ENCODE measurements at regions not wholly inside any gene's neighbourhood (a gene's known extent, or its start where the extent isn't known, plus 50 kb on each side); places are given as distances from the start of the nearest gene placed in this dataset.

DNA sequence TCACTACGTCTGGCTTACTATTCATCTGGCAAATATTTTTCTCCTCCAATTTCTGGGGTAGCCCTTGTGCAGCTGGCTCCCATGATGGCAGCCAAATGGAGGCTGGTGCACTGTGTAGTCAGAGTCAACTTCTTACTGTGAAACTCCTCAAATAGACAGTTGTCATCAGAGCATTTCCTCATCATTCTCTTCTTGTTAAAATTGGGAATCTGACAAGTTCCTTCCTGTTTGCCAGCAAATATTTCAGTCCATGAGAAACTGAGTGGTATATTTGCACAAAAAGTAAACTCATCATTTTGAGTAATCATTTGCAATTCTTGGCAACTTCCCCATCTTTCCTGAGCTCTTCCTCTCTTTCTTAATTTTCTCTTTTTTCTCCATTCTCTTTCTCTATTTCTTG, 394.9 kb upstream of the RGS17 start:
- H3K36me3 Mint-ChIP-seq (ENCODE audit: low read depth, unreplicated experiment): no peaks in the 10 kb centered on the region
- Histone ChIP-seq H3K27ac (ENCODE audit: low read depth, low read length) (no peak overlapping the region), H3K4me2 (ENCODE audit: low read length) (no peak overlapping the region), H2AFZ (ENCODE audit: low read depth, low read length) (no peak overlapping the region), H4K20me1 (ENCODE audit: insufficient read depth, low read length) (no peaks in the 10 kb centered on the region), H3K27me3 (ENCODE audit: insufficient read depth, low read length) (no peaks in the 10 kb centered on the region), H3K36me3 (ENCODE audit: insufficient read depth, low read length) (no peaks in the 10 kb centered on the region), H3K9me3 (ENCODE audit: insufficient read depth, low read depth, low read length) (no peaks in the 10 kb centered on the region), H3K4me1 (ENCODE audit: insufficient read depth, low read length) (no peaks in the 10 kb centered on the region), H3K79me2 (ENCODE audit: insufficient read depth, low read length) (no peaks in the 10 kb centered on the region), H3K4me3 (ENCODE audit: insufficient read depth, low read depth, low read length) (no peak overlapping the region), H3K9ac (ENCODE audit: low read length) (no peak overlapping the region)
- TF ChIP-seq, protein P1, sequence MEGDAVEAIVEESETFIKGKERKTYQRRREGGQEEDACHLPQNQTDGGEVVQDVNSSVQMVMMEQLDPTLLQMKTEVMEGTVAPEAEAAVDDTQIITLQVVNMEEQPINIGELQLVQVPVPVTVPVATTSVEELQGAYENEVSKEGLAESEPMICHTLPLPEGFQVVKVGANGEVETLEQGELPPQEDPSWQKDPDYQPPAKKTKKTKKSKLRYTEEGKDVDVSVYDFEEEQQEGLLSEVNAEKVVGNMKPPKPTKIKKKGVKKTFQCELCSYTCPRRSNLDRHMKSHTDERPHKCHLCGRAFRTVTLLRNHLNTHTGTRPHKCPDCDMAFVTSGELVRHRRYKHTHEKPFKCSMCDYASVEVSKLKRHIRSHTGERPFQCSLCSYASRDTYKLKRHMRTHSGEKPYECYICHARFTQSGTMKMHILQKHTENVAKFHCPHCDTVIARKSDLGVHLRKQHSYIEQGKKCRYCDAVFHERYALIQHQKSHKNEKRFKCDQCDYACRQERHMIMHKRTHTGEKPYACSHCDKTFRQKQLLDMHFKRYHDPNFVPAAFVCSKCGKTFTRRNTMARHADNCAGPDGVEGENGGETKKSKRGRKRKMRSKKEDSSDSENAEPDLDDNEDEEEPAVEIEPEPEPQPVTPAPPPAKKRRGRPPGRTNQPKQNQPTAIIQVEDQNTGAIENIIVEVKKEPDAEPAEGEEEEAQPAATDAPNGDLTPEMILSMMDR (IDR thresholded peaks at IDR 0.05; ENCODE audit: insufficient read depth, low read depth, low read length): no peak
- no peak for TF ChIP-seq EZH2 (IDR thresholded peaks at IDR 0.05; ENCODE audit: insufficient read depth, low read length)
- DNase-seq (ENCODE audit: low read depth): no peak
- FAIRE-seq: no peak
- no peaks in the 10 kb centered on the region for H3K27me3 Mint-ChIP-seq (ENCODE audit: low read depth, unreplicated experiment)
- no peak overlapping the region for H3K4me3 Mint-ChIP-seq (ENCODE audit: unreplicated experiment)
- peaks cover 4% of the 10 kb centered on the region for H3K9me3 Mint-ChIP-seq (ENCODE audit: unreplicated experiment)
- no peaks in the 10 kb centered on the region for H3K4me1 Mint-ChIP-seq (ENCODE audit: low read depth, unreplicated experiment)
- no peak overlapping the region for H3K27ac Mint-ChIP-seq (ENCODE audit: unreplicated experiment)

DNA sequence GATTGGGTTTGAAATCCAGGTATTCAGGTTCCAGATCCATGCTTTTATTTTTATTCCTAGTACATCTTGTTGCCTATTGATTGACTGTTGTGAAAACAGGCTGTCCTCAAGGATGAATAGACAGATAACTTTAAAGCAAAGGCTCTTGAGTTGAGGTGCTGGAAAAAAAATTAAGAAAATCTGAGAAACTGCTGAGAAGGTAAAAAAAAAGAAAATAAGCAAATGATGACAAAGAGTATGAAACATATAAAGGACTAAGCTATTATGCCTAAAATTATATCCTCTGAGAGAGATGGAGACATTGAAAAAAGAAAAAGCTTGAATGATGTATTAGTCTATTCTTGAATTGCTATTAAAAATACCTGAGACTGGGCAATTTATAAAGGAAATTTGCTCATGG, 392.3 kb upstream of the RGS17 start:
- Mint-ChIP-seq H3K36me3 (ENCODE audit: low read depth, unreplicated experiment) (no peaks in the 10 kb centered on the region), H3K4me3 (ENCODE audit: unreplicated experiment) (no peak overlapping the region), H3K27me3 (ENCODE audit: low read depth, unreplicated experiment) (peaks cover 1% of the 10 kb centered on the region), H3K9me3 (ENCODE audit: unreplicated experiment) (peaks cover 5% of the 10 kb centered on the region), H3K27ac (ENCODE audit: unreplicated experiment) (no peak overlapping the region), H3K4me1 (ENCODE audit: low read depth, unreplicated experiment) (no peaks in the 10 kb centered on the region)
- H3K36me3 ChIP-seq (ENCODE audit: insufficient read depth, low read length): no peaks in the 10 kb centered on the region
- TF ChIP-seq EZH2 (IDR thresholded peaks at IDR 0.05; ENCODE audit: insufficient read depth, low read length): no peak
- TF ChIP-seq, protein P1 (IDR thresholded peaks at IDR 0.05; ENCODE audit: insufficient read depth, low read depth, low read length): no peak
- H3K4me1 ChIP-seq (ENCODE audit: insufficient read depth, low read length): no peaks in the 10 kb centered on the region
- no peak overlapping the region for H3K9ac ChIP-seq (ENCODE audit: low read length)
- DNase-seq (ENCODE audit: low read depth) (no peak), FAIRE-seq (no peak)
- H3K27ac ChIP-seq (ENCODE audit: low read depth, low read length): no peak overlapping the region
- H3K27me3 ChIP-seq (ENCODE audit: insufficient read depth, low read length): no peaks in the 10 kb centered on the region
- H4K20me1 ChIP-seq (ENCODE audit: insufficient read depth, low read length): no peaks in the 10 kb centered on the region
- H3K4me3 ChIP-seq (ENCODE audit: insufficient read depth, low read depth, low read length): no peak overlapping the region
- no peak overlapping the region for H2AFZ ChIP-seq (ENCODE audit: low read depth, low read length)
- H3K9me3 ChIP-seq (ENCODE audit: insufficient read depth, low read depth, low read length): no peaks in the 10 kb centered on the region
- no peak overlapping the region for H3K4me2 ChIP-seq (ENCODE audit: low read length)
- no peaks in the 10 kb centered on the region for H3K79me2 ChIP-seq (ENCODE audit: insufficient read depth, low read length)

DNA sequence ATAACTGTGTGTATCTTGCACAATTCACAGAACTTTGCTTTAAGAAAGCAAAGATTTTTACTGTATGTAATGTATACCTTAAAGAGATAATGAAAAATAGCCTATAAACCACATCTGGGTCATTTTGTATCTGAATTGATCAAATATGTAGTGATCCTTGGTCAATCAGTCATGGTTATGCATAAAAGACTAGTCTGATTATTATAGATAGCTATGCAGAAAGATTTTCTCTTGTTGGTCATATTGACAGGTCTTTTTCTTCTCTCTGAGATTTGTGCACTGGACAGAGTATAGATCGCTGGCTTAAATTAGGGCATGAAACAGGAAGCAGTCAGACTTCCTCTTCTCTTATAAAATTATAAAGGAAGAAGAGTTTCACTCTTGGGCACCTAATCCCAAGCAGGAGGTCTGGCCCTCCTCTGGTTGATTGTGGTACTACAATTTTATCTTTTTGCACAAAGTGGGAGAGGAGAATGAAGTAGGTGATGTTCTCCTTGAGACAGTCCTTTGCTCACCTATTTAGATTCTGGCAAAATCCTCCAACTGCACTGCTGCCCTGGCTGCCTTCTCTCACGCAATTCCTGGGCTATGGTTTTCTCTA, 380.9 kb upstream of the RGS17 start:
- no peak overlapping the region for H3K4me3 Mint-ChIP-seq (ENCODE audit: unreplicated experiment)
- DNase-seq (ENCODE audit: low read depth): no peak
- no peaks in the 10 kb centered on the region for H3K36me3 ChIP-seq (ENCODE audit: insufficient read depth, low read length)

More for the DNA sequence above, 380.9 kb upstream of the RGS17 start:
- Histone ChIP-seq H3K79me2 (ENCODE audit: insufficient read depth, low read length) (no peaks in the 10 kb centered on the region), H3K9ac (ENCODE audit: low read length) (no peak overlapping the region), H3K4me2 (ENCODE audit: low read length) (no peak overlapping the region), H3K4me1 (ENCODE audit: insufficient read depth, low read length) (no peaks in the 10 kb centered on the region), H4K20me1 (ENCODE audit: insufficient read depth, low read length) (no peaks in the 10 kb centered on the region), H3K4me3 (ENCODE audit: insufficient read depth, low read depth, low read length) (no peak overlapping the region), H3K9me3 (ENCODE audit: insufficient read depth, low read depth, low read length) (no peaks in the 10 kb centered on the region), H3K27me3 (ENCODE audit: insufficient read depth, low read length) (no peaks in the 10 kb centered on the region), H3K27ac (ENCODE audit: low read depth, low read length) (no peak overlapping the region), H2AFZ (ENCODE audit: low read depth, low read length) (no peak overlapping the region)
- Mint-ChIP-seq H3K27me3 (ENCODE audit: low read depth, unreplicated experiment) (no peaks in the 10 kb centered on the region), H3K9me3 (ENCODE audit: unreplicated experiment) (no peaks in the 10 kb centered on the region), H3K36me3 (ENCODE audit: low read depth, unreplicated experiment) (no peaks in the 10 kb centered on the region), H3K27ac (ENCODE audit: unreplicated experiment) (no peak overlapping the region), H3K4me1 (ENCODE audit: low read depth, unreplicated experiment) (no peaks in the 10 kb centered on the region)
- FAIRE-seq: no peak
- no peak for TF ChIP-seq EZH2 (IDR thresholded peaks at IDR 0.05; ENCODE audit: insufficient read depth, low read length)
- TF ChIP-seq, protein P1 (IDR thresholded peaks at IDR 0.05; ENCODE audit: insufficient read depth, low read depth, low read length): peak; percentile 42
